Panc1 (cell line): ENCODE measurements at regions not wholly inside any gene's neighbourhood (a gene's known extent, or its start where the extent isn't known, plus 50 kb on each side); places are given as distances from the start of the nearest gene placed in this dataset.

Experiments used
- ATAC-seq: fragments of 200-7000 bp; cut with Tn5 transposase; 2 replicates; pipeline ENCODE4 v1.9.1; 2020; ENCODE audit warnings: mild to moderate bottlenecking, moderate library complexity
- BruUV-seq: library from RNA; stranded (reverse); fragments of 400-500 nt; replicated peaks from 2 replicates; lab custom pipeline; 2021; lab: Mats Ljungman, UMichigan
- CTCF ChIA-PET: fragments of 300-600 bp; sonication (Branson Sonifier 250); formaldehyde crosslinking; loops from one replicate; lab custom pipeline; 2022; ENCODE audit warnings: antibody characterized with exemption; lab: Charles Lee
- POLR2A ChIA-PET: fragments of 300-600 bp; sonication (Branson Sonifier 250); formaldehyde crosslinking; loops from one replicate; lab custom pipeline; 2022; ENCODE audit warnings: antibody characterized with exemption; lab: Charles Lee
- DNase-seq: peaks from one replicate; pipeline ENCODE4 v3.0.0-alpha.2; 2010; ENCODE audit warnings: low read depth, low spot score
- H3K27ac ChIP-seq: 2 replicates; pipeline ENCODE4 v1.5.1; 2011; ENCODE audit warnings: mild to moderate bottlenecking, low read length, inconsistent platforms
- H3K27me3 ChIP-seq: fragments of 200-500 bp; sonication (Bioruptor generic); 2 replicates; pipeline ENCODE4 v1.6.0; 2014; ENCODE audit warnings: low read length, inconsistent platforms; ENCODE audit not compliant: control insufficient read depth, insufficient read depth
- H3K36me3 ChIP-seq: fragments of 200-500 bp; sonication (Bioruptor generic); 2 replicates; pipeline ENCODE4 v1.5.1; 2014; ENCODE audit warnings: inconsistent platforms, mild to moderate bottlenecking, low read length, moderate library complexity; ENCODE audit not compliant: control insufficient read depth, insufficient read depth
- H3K4me1 ChIP-seq: 2 replicates; pipeline ENCODE4 v1.5.1; 2011; ENCODE audit warnings: inconsistent platforms, mild to moderate bottlenecking, low read length, moderate library complexity; ENCODE audit not compliant: control insufficient read depth, insufficient read depth
- H3K4me3 ChIP-seq, 2 experiments: 2 replicates each; pipeline ENCODE4 v1.5.1; 2011 to 2012; ENCODE audit warnings: low read depth in 2 of 2, low read length in 2 of 2, mild to moderate bottlenecking in 2 of 2, inconsistent platforms in 1 of 2, moderate library complexity in 1 of 2
- H3K9me3 ChIP-seq: fragments of 200-500 bp; sonication (Bioruptor generic); 2 replicates; pipeline ENCODE4 v1.5.1; 2014; ENCODE audit warnings: low read depth, mild to moderate bottlenecking, inconsistent platforms, low read length, moderate library complexity; ENCODE audit not compliant: control insufficient read depth, insufficient read depth
- POLR2AphosphoS5 ChIP-seq: IDR thresholded peaks from 2 replicates; pipeline ENCODE4 v1.6.1; 2012; ENCODE audit warnings: mild to moderate bottlenecking, low read depth, low read length, moderate library complexity
- SIN3A ChIP-seq: IDR thresholded peaks from 2 replicates; pipeline ENCODE4 v1.6.1; 2012; ENCODE audit warnings: low read depth, mild to moderate bottlenecking, low read length, moderate library complexity, borderline replicate concordance; ENCODE audit not compliant: insufficient read depth
- TCF7L2 ChIP-seq: IDR thresholded peaks from 2 replicates; pipeline ENCODE4 v1.6.1; 2011; ENCODE audit warnings: mild to moderate bottlenecking, low read depth, low read length, inconsistent platforms
- in situ Hi-C: cut with HindIII; loops from 2 replicates; pipeline ENCODE4 v1.10.0; 2016; ENCODE audit warnings: low sequenced_read_pairs, low pct_unique_long_range_greater_than_20kb
- intact Hi-C: fragments of 100-400 bp; cut with micrococcal nuclease; formaldehyde crosslinking; loops from one replicate; pipeline ENCODE4 v1.10.0; 2022; ENCODE audit not compliant: unreplicated experiment
- TF ChIP-seq, protein P1 (sequence below): fragments of 450-650 bp; IDR thresholded peaks from 2 replicates; pipeline ENCODE4 v1.5.1; 2017; ENCODE audit warnings: mild to moderate bottlenecking
- TF ChIP-seq, protein P2 (sequence below), 2 experiments: IDR thresholded peaks; 2 replicates each; pipeline ENCODE4 v1.6.1; 2011 to 2012; ENCODE audit warnings: low read depth in 2 of 2, control low read depth in 1 of 2, low read length in 1 of 2, mild to moderate bottlenecking in 1 of 2, moderate library complexity in 1 of 2; ENCODE audit not compliant: insufficient read depth in 1 of 2

DNA sequence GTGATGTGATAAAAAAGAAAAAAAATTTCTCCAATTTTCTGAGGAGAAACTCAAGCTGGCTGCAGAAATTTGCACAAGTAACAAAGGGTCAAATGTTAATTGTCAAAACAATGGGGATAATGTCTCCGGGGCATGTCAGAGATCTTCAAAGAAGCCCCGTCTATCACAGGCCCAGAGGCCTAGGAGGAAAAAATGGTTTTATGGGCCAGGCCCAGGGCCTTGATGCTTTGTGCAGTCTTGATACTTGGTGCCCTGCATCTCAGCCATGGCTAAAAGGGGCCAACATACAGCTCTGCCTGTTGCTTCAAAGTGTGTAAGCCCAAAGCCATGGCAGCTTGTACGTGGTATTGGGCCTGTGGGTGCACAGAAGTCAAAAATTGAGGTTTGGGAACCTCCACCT lies 961.0 kb downstream of the FAM133A start:
- TF ChIP-seq, protein P1, sequence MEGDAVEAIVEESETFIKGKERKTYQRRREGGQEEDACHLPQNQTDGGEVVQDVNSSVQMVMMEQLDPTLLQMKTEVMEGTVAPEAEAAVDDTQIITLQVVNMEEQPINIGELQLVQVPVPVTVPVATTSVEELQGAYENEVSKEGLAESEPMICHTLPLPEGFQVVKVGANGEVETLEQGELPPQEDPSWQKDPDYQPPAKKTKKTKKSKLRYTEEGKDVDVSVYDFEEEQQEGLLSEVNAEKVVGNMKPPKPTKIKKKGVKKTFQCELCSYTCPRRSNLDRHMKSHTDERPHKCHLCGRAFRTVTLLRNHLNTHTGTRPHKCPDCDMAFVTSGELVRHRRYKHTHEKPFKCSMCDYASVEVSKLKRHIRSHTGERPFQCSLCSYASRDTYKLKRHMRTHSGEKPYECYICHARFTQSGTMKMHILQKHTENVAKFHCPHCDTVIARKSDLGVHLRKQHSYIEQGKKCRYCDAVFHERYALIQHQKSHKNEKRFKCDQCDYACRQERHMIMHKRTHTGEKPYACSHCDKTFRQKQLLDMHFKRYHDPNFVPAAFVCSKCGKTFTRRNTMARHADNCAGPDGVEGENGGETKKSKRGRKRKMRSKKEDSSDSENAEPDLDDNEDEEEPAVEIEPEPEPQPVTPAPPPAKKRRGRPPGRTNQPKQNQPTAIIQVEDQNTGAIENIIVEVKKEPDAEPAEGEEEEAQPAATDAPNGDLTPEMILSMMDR = no peak
- TF ChIP-seq SIN3A (no peak), TCF7L2 (no peak), POLR2AphosphoS5 (no peak)
- TF ChIP-seq, protein P2, sequence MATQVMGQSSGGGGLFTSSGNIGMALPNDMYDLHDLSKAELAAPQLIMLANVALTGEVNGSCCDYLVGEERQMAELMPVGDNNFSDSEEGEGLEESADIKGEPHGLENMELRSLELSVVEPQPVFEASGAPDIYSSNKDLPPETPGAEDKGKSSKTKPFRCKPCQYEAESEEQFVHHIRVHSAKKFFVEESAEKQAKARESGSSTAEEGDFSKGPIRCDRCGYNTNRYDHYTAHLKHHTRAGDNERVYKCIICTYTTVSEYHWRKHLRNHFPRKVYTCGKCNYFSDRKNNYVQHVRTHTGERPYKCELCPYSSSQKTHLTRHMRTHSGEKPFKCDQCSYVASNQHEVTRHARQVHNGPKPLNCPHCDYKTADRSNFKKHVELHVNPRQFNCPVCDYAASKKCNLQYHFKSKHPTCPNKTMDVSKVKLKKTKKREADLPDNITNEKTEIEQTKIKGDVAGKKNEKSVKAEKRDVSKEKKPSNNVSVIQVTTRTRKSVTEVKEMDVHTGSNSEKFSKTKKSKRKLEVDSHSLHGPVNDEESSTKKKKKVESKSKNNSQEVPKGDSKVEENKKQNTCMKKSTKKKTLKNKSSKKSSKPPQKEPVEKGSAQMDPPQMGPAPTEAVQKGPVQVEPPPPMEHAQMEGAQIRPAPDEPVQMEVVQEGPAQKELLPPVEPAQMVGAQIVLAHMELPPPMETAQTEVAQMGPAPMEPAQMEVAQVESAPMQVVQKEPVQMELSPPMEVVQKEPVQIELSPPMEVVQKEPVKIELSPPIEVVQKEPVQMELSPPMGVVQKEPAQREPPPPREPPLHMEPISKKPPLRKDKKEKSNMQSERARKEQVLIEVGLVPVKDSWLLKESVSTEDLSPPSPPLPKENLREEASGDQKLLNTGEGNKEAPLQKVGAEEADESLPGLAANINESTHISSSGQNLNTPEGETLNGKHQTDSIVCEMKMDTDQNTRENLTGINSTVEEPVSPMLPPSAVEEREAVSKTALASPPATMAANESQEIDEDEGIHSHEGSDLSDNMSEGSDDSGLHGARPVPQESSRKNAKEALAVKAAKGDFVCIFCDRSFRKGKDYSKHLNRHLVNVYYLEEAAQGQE (IDR thresholded peaks at IDR 0.05; ENCODE audit: insufficient read depth in 1 of 2, low read depth in 2 of 2, low read length in 1 of 2) = no peak
- ChIA-PET POLR2A (no interaction called here), CTCF (no interaction called here)
- H3K4me1 ChIP-seq = no peaks in the 10 kb centered on the region
- H3K36me3 ChIP-seq = no peaks in the 10 kb centered on the region
- ATAC-seq (no peak), DNase-seq (no peak)
- no peak overlapping the region for H3K4me3 ChIP-seq
- H3K27ac ChIP-seq = no peak overlapping the region
- in situ Hi-C loops = no loop called here
- intact Hi-C loops = no loop called here
- no peaks in the 10 kb centered on the region for H3K27me3 ChIP-seq
- BruUV-seq = no TSS peak
- H3K9me3 ChIP-seq = no peaks in the 10 kb centered on the region

DNA sequence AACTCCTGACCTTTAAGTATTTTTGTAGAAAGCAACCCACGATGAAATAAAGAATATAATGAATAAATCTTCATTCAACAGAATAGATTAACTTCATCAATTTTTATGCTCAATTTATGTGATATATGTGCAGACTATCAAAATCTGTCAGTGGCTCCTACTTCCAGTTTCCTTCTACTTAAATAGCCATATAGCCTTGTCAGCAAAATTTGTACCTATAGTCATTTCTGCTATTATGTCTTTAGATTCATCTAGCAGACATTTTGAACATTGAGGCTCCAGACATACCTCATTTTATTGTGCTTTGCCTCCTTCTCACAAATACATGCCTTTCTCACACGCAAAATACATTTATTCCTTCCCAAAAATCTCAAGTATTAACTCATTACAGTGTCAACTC lies 971.7 kb downstream of the FAM133A start:
- intact Hi-C loops (no loop called here), in situ Hi-C loops (no loop called here)
- no peak for DNase-seq
- no peak overlapping the region for H3K4me3 ChIP-seq
- H3K4me1 ChIP-seq = no peaks in the 10 kb centered on the region
- ChIA-PET CTCF (no interaction called here), POLR2A (no interaction called here)
- no peak overlapping the region for H3K27ac ChIP-seq
- no peaks in the 10 kb centered on the region for H3K9me3 ChIP-seq
- H3K27me3 ChIP-seq = no peaks in the 10 kb centered on the region
- no TSS peak for BruUV-seq
- H3K36me3 ChIP-seq = no peaks in the 10 kb centered on the region; the same call in 1 of the 2 replicates
- TF ChIP-seq, protein P2 (IDR thresholded peaks at IDR 0.05; ENCODE audit: insufficient read depth in 1 of 2, low read depth in 2 of 2, low read length in 1 of 2) = no peak
- no peak for ATAC-seq
